ENCODE measurements at regions not wholly inside any gene's neighbourhood (a gene's known extent, or its start where the extent isn't known, plus 50 kb on each side); places are given as distances from the start of the nearest gene placed in this dataset.

- TF ChIP-seq POLR2AphosphoS5 (IDR thresholded peaks at IDR 0.05) (no peak), CTCF (IDR thresholded peaks at IDR 0.05) (no peak)
These were observed 50.0 kb upstream of the MTPN start for GRCh38 chr7:136027160-136027559.

Measured in transverse colon (tissue), 4 donors.